Thyroid gland (tissue), 4 donors: ENCODE measurements at regions not wholly inside any gene's neighbourhood (a gene's known extent, or its start where the extent isn't known, plus 50 kb on each side); places are given as distances from the start of the nearest gene placed in this dataset.

Experiments
- DNase-seq, 2 donors: peaks; one replicate each; pipeline ENCODE4 v3.0.0-alpha.2; 2019
- H3K27ac ChIP-seq, 3 donors: fragments of 200-600 bp; sonication (generic); 1 replicate in 2 of 3; 2 replicates in 1 of 3; pipeline ENCODE4 v1.5.1; 2016 to 2019; ENCODE audit warnings: mild to moderate bottlenecking in 1 of 3, moderate library complexity in 1 of 3
- H3K27me3 ChIP-seq: fragments of 200-600 bp; sonication (generic); one replicate; pipeline ENCODE4 v1.5.1; 2019
- H3K36me3 ChIP-seq, 2 donors: fragments of 200-600 bp; sonication (generic); one replicate each; pipeline ENCODE4 v1.5.1; 2016 to 2019
- H3K4me1 ChIP-seq, 2 donors: fragments of 200-600 bp; sonication (generic); one replicate each; pipeline ENCODE4 v1.5.1; 2017 to 2019
- H3K4me3 ChIP-seq, 3 donors: fragments of 200-600 bp; sonication (generic); replicated peaks in 1 of 3; 1 replicate in 2 of 3; 2 replicates in 1 of 3; pipeline ENCODE4 v1.5.1; 2016; ENCODE audit warnings: mild to moderate bottlenecking in 1 of 3
- H3K9me3 ChIP-seq: fragments of 200-600 bp; sonication (generic); one replicate; pipeline ENCODE4 v1.5.1; 2017
- CTCF ChIP-seq, 6 experiments: fragments of 200-600 bp in 3 of 6; fragments of 450-650 bp in 3 of 6; sonication (generic) in 3 of 6; IDR thresholded peaks; one replicate each; pipeline ENCODE4 v1.5.1; 2016 to 2019; ENCODE audit warnings: antibody characterized with exemption in 6 of 6, mild to moderate bottlenecking in 2 of 6, inconsistent platforms in 1 of 6, moderate library complexity in 1 of 6
- POLR2A ChIP-seq, 2 donors: fragments of 450-650 bp; IDR thresholded peaks; one replicate each; pipeline ENCODE4 v1.6.1; 2017; ENCODE audit warnings: antibody characterized with exemption in 2 of 2, mild to moderate bottlenecking in 2 of 2, moderate library complexity in 1 of 2
- WGBS, 2 donors: methylation state at CpG; one replicate each; pipeline ENCODE4 v1.1.5; 2017; 5-methylcytosine and 5-hydroxymethylcytosine counted together
- intact Hi-C: fragments of 100-400 bp; cut with DNase I; formaldehyde crosslinking; loops from one replicate; pipeline ENCODE4 v1.15.1; 2023

- H3K27ac ChIP-seq, result no peak overlapping the region
- no peak for DNase-seq
- H3K4me3 ChIP-seq, result no peak overlapping the region
- H3K27me3 ChIP-seq, result no peaks in the 10 kb centered on the region
- intact Hi-C loops, result no loop called here
- no peaks in the 10 kb centered on the region for H3K36me3 ChIP-seq
- no peaks in the 10 kb centered on the region for H3K9me3 ChIP-seq
- TF ChIP-seq CTCF (IDR thresholded peaks at IDR 0.05), result no peak
- TF ChIP-seq POLR2A (IDR thresholded peaks at IDR 0.05), result no peak
- WGBS, 2 donors, result 87% methylated on average over 5 of the region's 5 CpGs
- H3K4me1 ChIP-seq, result no peaks in the 10 kb centered on the region
These were observed 95.0 kb downstream of the DUSP6 start for GRCh38 chr12:89257340-89257739.

GRCh38 chr12:89256060-89256459 lies 96.2 kb downstream of the DUSP6 start:
- DNase-seq, result no peak
- H3K4me1 ChIP-seq, result no peaks in the 10 kb centered on the region
- WGBS, 2 donors, result 60 to 71% methylated on average over 1 of the region's 1 CpG
- intact Hi-C loops, result no loop called here
- TF ChIP-seq POLR2A (IDR thresholded peaks at IDR 0.05) (no peak), CTCF (IDR thresholded peaks at IDR 0.05) (no peak)
- H3K4me3 ChIP-seq, result no peak overlapping the region
- H3K27ac ChIP-seq, result no peak overlapping the region
- H3K27me3 ChIP-seq, result no peaks in the 10 kb centered on the region
- H3K36me3 ChIP-seq, result no peaks in the 10 kb centered on the region
- no peaks in the 10 kb centered on the region for H3K9me3 ChIP-seq

- intact Hi-C loops, result no loop called here
- Histone ChIP-seq H3K9me3 (no peaks in the 10 kb centered on the region), H3K4me3 (no peak overlapping the region), H3K4me1 (no peaks in the 10 kb centered on the region), H3K27ac (no peak overlapping the region), H3K36me3 (no peaks in the 10 kb centered on the region), H3K27me3 (no peaks in the 10 kb centered on the region)
- TF ChIP-seq CTCF (IDR thresholded peaks at IDR 0.05) (no peak), POLR2A (IDR thresholded peaks at IDR 0.05) (no peak)
- DNase-seq, result no peak
- 84 to 97% methylated on average over 1 of the region's 1 CpG for WGBS, 2 donors
These were observed 98.8 kb downstream of the DUSP6 start for GRCh38 chr12:89253488-89253887.

- no peak for TF ChIP-seq CTCF (IDR thresholded peaks at IDR 0.05)
- no peak for TF ChIP-seq POLR2A (IDR thresholded peaks at IDR 0.05)
- WGBS, 2 donors, result 87 to 90% methylated on average over 4 of the region's 4 CpGs
- H3K4me3 ChIP-seq, result no peak overlapping the region
- no peaks in the 10 kb centered on the region for H3K9me3 ChIP-seq
- intact Hi-C loops, result no loop called here
- no peaks in the 10 kb centered on the region for H3K36me3 ChIP-seq
- peaks cover 0 to 4% of the 10 kb centered on the region in 2 donors for H3K4me1 ChIP-seq
- no peak for DNase-seq
- H3K27ac ChIP-seq, result no peak overlapping the region
- no peaks in the 10 kb centered on the region for H3K27me3 ChIP-seq
These were observed 100.0 kb downstream of the DUSP6 start for GRCh38 chr12:89252284-89252683.

GRCh38 chr12:89251342-89252271 lies 100.7 kb downstream of the DUSP6 start:
- H3K4me3 ChIP-seq, result no peak overlapping the region
- H3K4me1 ChIP-seq, result peaks cover 0 to 8% of the 10 kb centered on the region in 2 donors
- intact Hi-C loops, result no loop called here
- DNase-seq, result no peak
- H3K27me3 ChIP-seq, result no peaks in the 10 kb centered on the region
- no peaks in the 10 kb centered on the region for H3K9me3 ChIP-seq
- TF ChIP-seq CTCF (IDR thresholded peaks at IDR 0.05), result no peak
- no peak for TF ChIP-seq POLR2A (IDR thresholded peaks at IDR 0.05)
- WGBS, 2 donors, result 80 to 82% methylated on average over 6 of the region's 6 CpGs
- H3K36me3 ChIP-seq, result no peaks in the 10 kb centered on the region
- no peak overlapping the region for H3K27ac ChIP-seq
